ENCODE measurements at regions not wholly inside any gene's neighbourhood (a gene's known extent, or its start where the extent isn't known, plus 50 kb on each side); places are given as distances from the start of the nearest gene placed in this dataset.
"Not testable (repeated sequence)": the region's sequence is repeated elsewhere in the genome, so short reads cannot be mapped to it uniquely, and the experiment has no call there.

DNA sequence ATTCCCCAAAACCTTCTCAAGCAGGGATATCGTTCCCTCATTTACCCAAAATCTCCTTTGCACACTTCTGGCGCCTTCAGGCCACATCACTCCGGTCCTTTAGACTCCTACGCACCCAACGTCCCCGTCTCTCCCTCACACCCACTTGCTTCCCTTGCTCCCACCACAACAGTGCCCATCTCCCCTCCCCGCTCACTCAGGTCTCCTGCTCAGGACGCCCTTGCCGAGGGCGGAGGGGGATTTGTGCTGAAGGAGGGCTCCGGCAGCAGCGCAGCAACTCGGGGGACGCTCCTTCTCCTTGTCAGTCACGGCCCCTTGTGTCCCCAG is 71.6 kb downstream of the PCMTD2 start:
- not testable (repeated sequence) for H3K4me1 Mint-ChIP-seq; DNase-seq; H3K4me3 Mint-ChIP-seq; H3K27ac Mint-ChIP-seq; H3K9me3 ChIP-seq (ENCODE audit: control insufficient read depth, low read length, poor library complexity, severe bottlenecking); H3K36me3 Mint-ChIP-seq (ENCODE audit: low read depth)
- peaks cover 46% of the 10 kb centered on the region for H3K27me3 Mint-ChIP-seq
- ATAC-seq = peak; percentile 21

DNA sequence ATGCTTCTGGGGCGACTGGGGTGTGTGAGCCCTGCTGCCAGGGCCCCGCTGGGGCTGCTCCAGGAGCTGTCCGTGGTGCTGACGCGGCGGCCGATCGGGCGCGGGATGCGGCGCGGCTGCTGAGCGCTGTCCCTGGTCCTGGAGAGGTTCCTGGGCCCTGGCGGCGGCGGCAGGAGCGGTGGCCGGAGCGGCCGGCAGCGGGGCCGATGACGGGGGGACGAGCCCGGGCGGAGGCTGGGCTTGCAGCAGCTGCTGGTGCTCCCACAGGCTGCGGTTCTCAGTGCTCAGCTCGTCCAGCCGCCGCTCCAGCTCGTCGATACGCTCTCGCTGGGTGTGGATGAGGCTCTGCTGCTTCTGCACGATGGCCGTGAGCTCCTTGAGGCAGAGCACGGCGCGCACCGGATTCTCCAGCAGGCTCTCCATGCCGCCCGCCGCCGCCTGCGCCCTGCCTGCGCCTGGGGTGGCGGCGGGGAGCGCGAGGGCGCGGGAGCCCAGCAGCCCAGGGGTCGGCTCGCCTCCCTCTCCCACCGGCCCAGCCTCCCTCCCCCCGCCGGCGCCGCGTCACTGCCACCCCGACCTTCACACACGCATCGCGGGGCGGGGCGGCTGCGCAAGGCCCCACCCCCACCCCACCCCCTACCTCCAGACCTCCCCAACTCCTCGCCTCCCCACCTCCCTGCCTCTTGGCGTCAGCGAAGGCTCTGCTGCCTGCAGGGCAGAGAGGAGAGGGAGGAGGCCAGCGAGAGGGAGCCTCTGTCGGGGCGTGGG is 72.2 kb downstream of the PCMTD2 start:
- ATAC-seq = peak; percentile 93
- DNase-seq; H3K36me3 Mint-ChIP-seq (ENCODE audit: low read depth); H3K9me3 ChIP-seq (ENCODE audit: control insufficient read depth, low read length, poor library complexity, severe bottlenecking); H3K4me1 Mint-ChIP-seq; H3K4me3 Mint-ChIP-seq; H3K27ac Mint-ChIP-seq: not testable (repeated sequence)
- peaks cover 47% of the 10 kb centered on the region for H3K27me3 Mint-ChIP-seq

DNA sequence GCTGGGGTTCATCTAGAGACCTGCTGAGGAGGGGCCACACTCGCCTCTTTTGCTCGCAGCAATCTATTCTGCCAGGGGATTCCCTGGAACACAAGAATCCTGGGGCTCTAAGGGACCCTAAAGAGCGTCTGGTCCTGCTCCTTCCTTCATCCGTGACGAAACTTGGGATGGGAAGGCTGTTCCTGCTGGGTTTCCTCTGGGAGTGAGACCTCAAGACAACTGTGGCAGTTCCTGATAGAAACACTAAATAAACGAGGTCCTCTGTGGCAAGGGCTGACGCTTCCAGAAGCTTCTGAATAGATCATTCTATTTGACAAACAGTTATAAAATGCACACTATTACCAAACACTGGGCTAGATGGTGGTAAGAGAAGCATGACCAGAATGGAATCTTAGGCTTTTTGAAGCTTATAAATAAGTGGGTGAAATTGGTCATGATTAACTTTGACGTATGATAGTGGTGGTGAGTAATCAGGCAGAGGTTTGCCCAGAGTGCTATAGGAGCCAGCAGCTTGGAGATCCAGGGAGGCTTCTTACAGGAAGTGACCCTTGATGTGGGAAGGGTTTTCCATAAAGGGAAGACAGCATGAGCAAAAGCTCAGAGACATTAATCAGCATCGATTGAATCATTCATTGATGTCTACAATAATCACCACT is 73.2 kb downstream of the PCMTD2 start:
- H3K27me3 Mint-ChIP-seq = peaks cover 41% of the 10 kb centered on the region
- H3K27ac Mint-ChIP-seq; ATAC-seq; H3K4me1 Mint-ChIP-seq; H3K36me3 Mint-ChIP-seq (ENCODE audit: low read depth); H3K9me3 ChIP-seq (ENCODE audit: control insufficient read depth, low read length, poor library complexity, severe bottlenecking); DNase-seq; H3K4me3 Mint-ChIP-seq: not testable (repeated sequence)

DNA sequence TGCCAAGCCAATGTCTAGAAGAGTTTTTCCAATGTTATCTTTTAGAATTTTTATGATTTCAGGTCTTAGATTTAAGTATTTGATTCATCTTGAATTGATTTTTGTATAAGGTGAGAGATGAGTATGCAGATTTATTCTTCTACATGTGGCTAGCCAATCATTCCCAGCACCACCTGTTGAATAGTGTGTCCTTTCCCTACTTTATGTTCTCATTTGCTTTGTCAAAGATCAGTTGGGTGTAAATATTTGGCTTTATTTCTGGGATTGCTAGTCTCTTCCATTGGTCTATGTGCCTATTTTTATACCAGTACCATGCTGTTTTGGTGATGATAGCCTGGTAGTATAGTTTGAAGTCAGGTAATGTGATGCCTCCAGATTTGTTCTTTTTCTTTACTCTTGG is 77.1 kb downstream of the PCMTD2 start:
- H3K27me3 Mint-ChIP-seq = peaks cover 24% of the 10 kb centered on the region

More for the DNA sequence above, 77.1 kb downstream of the PCMTD2 start:
- DNase-seq; H3K4me1 Mint-ChIP-seq; H3K9me3 ChIP-seq (ENCODE audit: control insufficient read depth, low read length, poor library complexity, severe bottlenecking); H3K4me3 Mint-ChIP-seq; H3K36me3 Mint-ChIP-seq (ENCODE audit: low read depth); H3K27ac Mint-ChIP-seq; ATAC-seq: not testable (repeated sequence)

Data from T-helper 17 cell (primary cell).